ENCODE measurements at regions not wholly inside any gene's neighbourhood (a gene's known extent, or its start where the extent isn't known, plus 50 kb on each side); places are given as distances from the start of the nearest gene placed in this dataset.

GRCh38 chr2:59068255-59068654 is 827.1 kb upstream of the FANCL start:
- TF ChIP-seq EZH2 (IDR thresholded peaks at IDR 0.05; ENCODE audit: borderline replicate concordance, insufficient read depth, low read depth, low read length, poor library complexity, severe bottlenecking) (no peak), CTCF (IDR thresholded peaks at IDR 0.05) (no peak)
